Activated naive CD4-positive, alpha-beta T cell treated with anti-CD3 and anti-CD28 coated beads, Interleukin-2, amount 10 ng/mL, durations not matched to agents 7 days and 5 days (primary cell): ENCODE measurements at regions not wholly inside any gene's neighbourhood (a gene's known extent, or its start where the extent isn't known, plus 50 kb on each side); places are given as distances from the start of the nearest gene placed in this dataset.
"Not testable (repeated sequence)": the region's sequence is repeated elsewhere in the genome, so short reads cannot be mapped to it uniquely, and the experiment has no call there.

Experiments used
- CTCF ChIA-PET: fragments of 350-600 bp; sonication (Branson Sonifier 250); formaldehyde crosslinking; loops from one replicate; lab custom pipeline; 2021; ENCODE audit warnings: antibody characterized with exemption; lab: Charles Lee
- DNase-seq: peaks from one replicate; pipeline ENCODE4 v3.0.0-alpha.2; 2020
- H3K27ac Mint-ChIP-seq: one replicate; pipeline ENCODE4 v1.8.0; 2021; ENCODE audit warnings: mild to moderate bottlenecking, moderate library complexity, mixed read lengths
- H3K27me3 Mint-ChIP-seq: one replicate; pipeline ENCODE4 v1.8.0; 2021; ENCODE audit warnings: mild to moderate bottlenecking, mixed read lengths
- H3K36me3 Mint-ChIP-seq: one replicate; pipeline ENCODE4 v1.8.0; 2021; ENCODE audit warnings: mixed read lengths
- H3K4me1 Mint-ChIP-seq: one replicate; pipeline ENCODE4 v1.8.0; 2021; ENCODE audit warnings: mixed read lengths
- H3K4me3 Mint-ChIP-seq: one replicate; pipeline ENCODE4 v1.8.0; 2021; ENCODE audit warnings: mild to moderate bottlenecking, moderate library complexity, mixed read lengths
- H3K9me3 Mint-ChIP-seq: one replicate; pipeline ENCODE4 v1.8.0; 2021; ENCODE audit warnings: mixed read lengths

- no peak overlapping the region for H3K4me3 Mint-ChIP-seq
- no peaks in the 10 kb centered on the region for H3K4me1 Mint-ChIP-seq
- no peaks in the 10 kb centered on the region for H3K36me3 Mint-ChIP-seq
- H3K27me3 Mint-ChIP-seq: peaks cover 4% of the 10 kb centered on the region
- no peaks in the 10 kb centered on the region for H3K9me3 Mint-ChIP-seq
- DNase-seq: no peak
- no peak overlapping the region for H3K27ac Mint-ChIP-seq
- CTCF ChIA-PET: no interaction called here
These were observed 85.4 kb upstream of the FOXQ1 start for GRCh38 chr6:1226277-1227099.

GRCh38 chr6:1224514-1224913 is 87.4 kb upstream of the FOXQ1 start:
- Mint-ChIP-seq H3K9me3 (no peaks in the 10 kb centered on the region), H3K27ac (no peak overlapping the region)
- CTCF ChIA-PET: no interaction called here

GRCh38 chr6:1222728-1223595 is 88.9 kb upstream of the FOXQ1 start:
- H3K4me1 Mint-ChIP-seq: no peaks in the 10 kb centered on the region
- CTCF ChIA-PET: no interaction called here
- H3K9me3 Mint-ChIP-seq: no peaks in the 10 kb centered on the region
- no peak overlapping the region for H3K27ac Mint-ChIP-seq
- no peak overlapping the region for H3K4me3 Mint-ChIP-seq
- peaks cover 10% of the 10 kb centered on the region for H3K27me3 Mint-ChIP-seq
- DNase-seq: no peak
- no peaks in the 10 kb centered on the region for H3K36me3 Mint-ChIP-seq

More at GRCh38 chr6:1224514-1224913, 87.4 kb upstream of the FOXQ1 start:
- DNase-seq: no peak
- peaks cover 10% of the 10 kb centered on the region for H3K27me3 Mint-ChIP-seq
- H3K36me3 Mint-ChIP-seq: no peaks in the 10 kb centered on the region
- no peaks in the 10 kb centered on the region for H3K4me1 Mint-ChIP-seq
- no peak overlapping the region for H3K4me3 Mint-ChIP-seq

GRCh38 chr6:1217396-1217795 is 94.5 kb upstream of the FOXQ1 start:
- H3K27me3 Mint-ChIP-seq: peaks cover 15% of the 10 kb centered on the region
- no peak overlapping the region for H3K27ac Mint-ChIP-seq
- no peaks in the 10 kb centered on the region for H3K4me1 Mint-ChIP-seq
- CTCF ChIA-PET: no interaction called here
- no peaks in the 10 kb centered on the region for H3K36me3 Mint-ChIP-seq
- H3K4me3 Mint-ChIP-seq: no peak overlapping the region
- DNase-seq: no peak
- no peaks in the 10 kb centered on the region for H3K9me3 Mint-ChIP-seq

- Mint-ChIP-seq H3K4me1 (no peaks in the 10 kb centered on the region), H3K4me3 (no peak overlapping the region), H3K27me3 (peaks cover 15% of the 10 kb centered on the region), H3K27ac (no peak overlapping the region), H3K36me3 (no peaks in the 10 kb centered on the region), H3K9me3 (no peaks in the 10 kb centered on the region)
- CTCF ChIA-PET: no interaction called here
- no peak for DNase-seq
These were observed 95.4 kb upstream of the FOXQ1 start for GRCh38 chr6:1216488-1216974.

- Mint-ChIP-seq H3K4me3 (no peak overlapping the region), H3K27me3 (peaks cover 15% of the 10 kb centered on the region), H3K27ac (no peak overlapping the region), H3K9me3 (no peaks in the 10 kb centered on the region), H3K4me1 (no peaks in the 10 kb centered on the region), H3K36me3 (no peaks in the 10 kb centered on the region)
- CTCF ChIA-PET: no interaction called here
- no peak for DNase-seq
These were observed 95.9 kb upstream of the FOXQ1 start for GRCh38 chr6:1215884-1216487.

- no peaks in the 10 kb centered on the region for H3K36me3 Mint-ChIP-seq
- peaks cover 9% of the 10 kb centered on the region for H3K27me3 Mint-ChIP-seq
- no peaks in the 10 kb centered on the region for H3K4me1 Mint-ChIP-seq
- H3K9me3 Mint-ChIP-seq: no peaks in the 10 kb centered on the region
- H3K4me3 Mint-ChIP-seq: no peak overlapping the region
- H3K27ac Mint-ChIP-seq: no peak overlapping the region
- CTCF ChIA-PET: no interaction called here
- DNase-seq: no peak
These were observed 96.9 kb upstream of the FOXQ1 start for GRCh38 chr6:1215023-1215422.

GRCh38 chr6:1212919-1213318 is 99.0 kb upstream of the FOXQ1 start:
- no peak overlapping the region for H3K27ac Mint-ChIP-seq
- peaks cover 9% of the 10 kb centered on the region for H3K27me3 Mint-ChIP-seq
- CTCF ChIA-PET: no interaction called here
- no peaks in the 10 kb centered on the region for H3K36me3 Mint-ChIP-seq
- DNase-seq: no peak
- H3K4me3 Mint-ChIP-seq: no peak overlapping the region
- H3K4me1 Mint-ChIP-seq: no peaks in the 10 kb centered on the region
- no peaks in the 10 kb centered on the region for H3K9me3 Mint-ChIP-seq

GRCh38 chr6:1212138-1212537 is 99.8 kb upstream of the FOXQ1 start:
- H3K4me1 Mint-ChIP-seq, H3K36me3 Mint-ChIP-seq, H3K27me3 Mint-ChIP-seq, DNase-seq, H3K4me3 Mint-ChIP-seq, H3K27ac Mint-ChIP-seq, CTCF ChIA-PET, H3K9me3 Mint-ChIP-seq: not testable (repeated sequence)

- H3K27me3 Mint-ChIP-seq, DNase-seq, H3K27ac Mint-ChIP-seq, H3K9me3 Mint-ChIP-seq, CTCF ChIA-PET, H3K4me1 Mint-ChIP-seq, H3K36me3 Mint-ChIP-seq, H3K4me3 Mint-ChIP-seq: not testable (repeated sequence)
These were observed 101.3 kb upstream of the FOXQ1 start for GRCh38 chr6:1210631-1211030.

GRCh38 chr6:1208876-1209275 is 103.0 kb upstream of the FOXQ1 start:
- CTCF ChIA-PET: no interaction called here
- Mint-ChIP-seq H3K27me3 (no peaks in the 10 kb centered on the region), H3K4me3 (no peak overlapping the region), H3K27ac (no peak overlapping the region), H3K4me1 (no peaks in the 10 kb centered on the region), H3K36me3 (no peaks in the 10 kb centered on the region), H3K9me3 (no peaks in the 10 kb centered on the region)
- no peak for DNase-seq

GRCh38 chr6:1203546-1203945 is 108.4 kb upstream of the FOXQ1 start:
- Mint-ChIP-seq H3K9me3 (no peaks in the 10 kb centered on the region), H3K4me1 (no peaks in the 10 kb centered on the region), H3K36me3 (no peaks in the 10 kb centered on the region), H3K27me3 (peaks cover 7% of the 10 kb centered on the region), H3K4me3 (no peak overlapping the region), H3K27ac (no peak overlapping the region)
- CTCF ChIA-PET: no interaction called here
- no peak for DNase-seq

- H3K27me3 Mint-ChIP-seq: peaks cover 7% of the 10 kb centered on the region
- CTCF ChIA-PET: no interaction called here
- no peaks in the 10 kb centered on the region for H3K9me3 Mint-ChIP-seq
- DNase-seq: no peak
- H3K4me3 Mint-ChIP-seq: no peak overlapping the region
- no peak overlapping the region for H3K27ac Mint-ChIP-seq
- no peaks in the 10 kb centered on the region for H3K4me1 Mint-ChIP-seq
- H3K36me3 Mint-ChIP-seq: no peaks in the 10 kb centered on the region
These were observed 109.7 kb upstream of the FOXQ1 start for GRCh38 chr6:1202201-1202600.

- CTCF ChIA-PET: no interaction called here
- no peaks in the 10 kb centered on the region for H3K36me3 Mint-ChIP-seq
- H3K27me3 Mint-ChIP-seq: peaks cover 7% of the 10 kb centered on the region
- H3K4me1 Mint-ChIP-seq: no peaks in the 10 kb centered on the region
- no peak for DNase-seq
- no peaks in the 10 kb centered on the region for H3K9me3 Mint-ChIP-seq
- no peak overlapping the region for H3K27ac Mint-ChIP-seq
- no peak overlapping the region for H3K4me3 Mint-ChIP-seq
These were observed 110.2 kb upstream of the FOXQ1 start for GRCh38 chr6:1201547-1202200.
